HCT116 (cell line): ENCODE measurements at regions not wholly inside any gene's neighbourhood (a gene's known extent, or its start where the extent isn't known, plus 50 kb on each side); places are given as distances from the start of the nearest gene placed in this dataset.
A peak's percentile ranks its signal among the peaks of the same experiment; 100 is the strongest.

Experiments
- ATAC-seq: fragments of 200-7000 bp; cut with Tn5 transposase; 2 replicates; pipeline ENCODE4 v1.9.1; 2020; ENCODE audit warnings: mild to moderate bottlenecking, moderate library complexity
- BruUV-seq: library from RNA; stranded (reverse); fragments of 400-500 nt; replicated peaks from 2 replicates; lab custom pipeline; 2021; lab: Mats Ljungman, UMichigan
- CTCF ChIA-PET: fragments of 300-600 bp; sonication (Branson Sonifier 250); formaldehyde crosslinking; loops from one replicate; lab custom pipeline; 2021; ENCODE audit warnings: antibody characterized with exemption; lab: Charles Lee
- POLR2A ChIA-PET: fragments of 300-600, 350-600 bp; sonication (Branson Sonifier 250); formaldehyde crosslinking; loops from one replicate; lab custom pipeline; 2021; ENCODE audit warnings: antibody characterized with exemption; lab: Charles Lee
- RAD21 ChIA-PET, 2 experiments: fragments of 300-600 bp; sonication (Branson Sonifier 250); formaldehyde crosslinking; loops; one replicate each; lab custom pipeline; 2023; ENCODE audit warnings: low total read pairs in 2 of 2; ENCODE audit not compliant: uncharacterized antibody in 2 of 2, unreplicated experiment in 2 of 2, low non-redundant PET in 1 of 2; lab: Charles Lee
- DNase-seq: peaks from one replicate; pipeline ENCODE4 v3.0.0-alpha.2; 2010; ENCODE audit warnings: low read depth, low spot score
- H2AFZ ChIP-seq: fragments of 200-600 bp; shearing (Covaris generic), sonication (generic); 2 replicates; pipeline ENCODE4 v1.6.1; 2017; ENCODE audit warnings: low read depth, mixed run types, mixed read lengths, antibody characterized with exemption, low read length; ENCODE audit not compliant: poor library complexity, severe bottlenecking
- H3K27ac ChIP-seq: 2 replicates; pipeline ENCODE4 v1.5.1; 2012; ENCODE audit warnings: low read depth, low read length
- H3K27me3 ChIP-seq: fragments of 200-600 bp; sonication (generic); 2 replicates; pipeline ENCODE4 v1.6.1; 2016; ENCODE audit warnings: mixed run types, low read length, mixed read lengths; ENCODE audit not compliant: insufficient read depth
- H3K36me3 ChIP-seq, 2 experiments: fragments of 200-500 bp in 1 of 2; fragments of 200-600 bp in 1 of 2; sonication (Bioruptor generic) in 1 of 2; sonication (generic) in 1 of 2; 2 replicates each; pipeline versions ENCODE4 v1.5.1 to v1.6.1; 2014 to 2016; ENCODE audit warnings: low read length in 2 of 2, inconsistent platforms in 1 of 2, mixed read lengths in 1 of 2, mixed run types in 1 of 2; ENCODE audit not compliant: insufficient read depth in 2 of 2, control insufficient read depth in 1 of 2
- H3K4me1 ChIP-seq, 2 experiments: fragments of 200-600 bp in 1 of 2; sonication (generic) in 1 of 2; 2 replicates each; pipeline versions ENCODE4 v1.5.1 to v1.6.1; 2012 to 2017; ENCODE audit warnings: low read length in 2 of 2, inconsistent platforms in 1 of 2, mild to moderate bottlenecking in 1 of 2, mixed read lengths in 1 of 2, mixed run types in 1 of 2, moderate library complexity in 1 of 2; ENCODE audit not compliant: insufficient read depth in 2 of 2, control insufficient read depth in 1 of 2
- H3K4me2 ChIP-seq: fragments of 200-600 bp; sonication (generic); 2 replicates; pipeline ENCODE4 v1.6.1; 2017; ENCODE audit warnings: mixed run types, low read length, mixed read lengths
- H3K4me3 ChIP-seq, 2 experiments: fragments of 200-600 bp in 1 of 2; sonication (generic) in 1 of 2; replicated peaks in 1 of 2; 2 replicates each; pipeline ENCODE4 v1.5.1; 2011 to 2016; ENCODE audit warnings: low read length in 2 of 2, control low read depth in 1 of 2, low read depth in 1 of 2, mild to moderate bottlenecking in 1 of 2, mixed read lengths in 1 of 2, mixed run types in 1 of 2
- H3K79me2 ChIP-seq: fragments of 200-600 bp; sonication (generic); 2 replicates; pipeline ENCODE4 v1.6.1; 2017; ENCODE audit warnings: mild to moderate bottlenecking, mixed run types, low read length, moderate library complexity, mixed read lengths; ENCODE audit not compliant: insufficient read depth
- H3K9ac ChIP-seq: fragments of 200-600 bp; sonication (generic); 2 replicates; pipeline ENCODE4 v1.6.1; 2016; ENCODE audit warnings: low read length, mixed read lengths
- H3K9me2 ChIP-seq: fragments of 200-600 bp; sonication (generic), shearing (Covaris generic); 2 replicates; pipeline ENCODE4 v1.6.1; 2017; ENCODE audit warnings: mixed run types, mild to moderate bottlenecking, moderate library complexity; ENCODE audit not compliant: insufficient read depth
- H3K9me3 ChIP-seq, 2 experiments: fragments of 200-500 bp in 1 of 2; fragments of 200-600 bp in 1 of 2; sonication (Bioruptor generic) in 1 of 2; sonication (generic) in 1 of 2; 2 replicates each; pipeline ENCODE4 v1.6.1; 2014 to 2017; ENCODE audit warnings: low read length in 2 of 2, mixed read lengths in 2 of 2, inconsistent platforms in 1 of 2, low read depth in 1 of 2, mild to moderate bottlenecking in 1 of 2, mixed run types in 1 of 2, moderate library complexity in 1 of 2; ENCODE audit not compliant: control insufficient read depth in 1 of 2, insufficient read depth in 1 of 2
- H4K20me1 ChIP-seq: fragments of 200-600 bp; sonication (generic), shearing (Covaris generic); 2 replicates; pipeline ENCODE4 v1.6.1; 2017; ENCODE audit warnings: mixed run types, mild to moderate bottlenecking, moderate library complexity; ENCODE audit not compliant: insufficient read depth
- CEBPB ChIP-seq: IDR thresholded peaks from 2 replicates; pipeline ENCODE4 v1.6.1; 2012; ENCODE audit warnings: low read depth
- EGR1 ChIP-seq: IDR thresholded peaks from 2 replicates; pipeline ENCODE4 v1.6.1; 2012; ENCODE audit warnings: low read depth
- ELF1 ChIP-seq: IDR thresholded peaks from 2 replicates; pipeline ENCODE4 v1.6.1; 2012; ENCODE audit warnings: low read depth, borderline replicate concordance
- EZH2 ChIP-seq: fragments of 200-600 bp; sonication (generic); IDR thresholded peaks from 2 replicates; pipeline ENCODE4 v1.6.1; 2017; ENCODE audit warnings: antibody characterized with exemption, mixed run types
- EZH2phosphoT487 ChIP-seq: fragments of 200-600 bp; IDR thresholded peaks from 2 replicates; pipeline ENCODE4 v1.6.1; 2018; ENCODE audit warnings: antibody characterized with exemption, borderline replicate concordance
- FOSL1 ChIP-seq: IDR thresholded peaks from 2 replicates; pipeline ENCODE4 v1.6.1; 2012; ENCODE audit warnings: low read depth
- JUND ChIP-seq: IDR thresholded peaks from 2 replicates; pipeline ENCODE4 v1.6.1; 2012
- RAD21 ChIP-seq: IDR thresholded peaks from 2 replicates; pipeline ENCODE4 v1.6.1; 2012; ENCODE audit warnings: low read depth, mild to moderate bottlenecking
- SIN3A ChIP-seq: IDR thresholded peaks from 2 replicates; pipeline ENCODE4 v1.6.1; 2012; ENCODE audit warnings: low read depth
- SP1 ChIP-seq: IDR thresholded peaks from 2 replicates; pipeline ENCODE4 v1.6.1; 2012; ENCODE audit warnings: low read depth
- TCF7L2 ChIP-seq: IDR thresholded peaks from 2 replicates; pipeline ENCODE4 v1.7.0; 2011; ENCODE audit warnings: borderline replicate concordance, inconsistent platforms; ENCODE audit not compliant: insufficient read depth, insufficient read length; ENCODE audit errors: extremely low read depth
- intact Hi-C: fragments of 100-400 bp; cut with micrococcal nuclease; formaldehyde crosslinking; loops from 2 replicates; pipeline ENCODE4 v1.10.0; 2022
- TF ChIP-seq, protein P1 (sequence below): IDR thresholded peaks from 2 replicates; pipeline ENCODE4 v1.6.1; 2011; ENCODE audit warnings: mild to moderate bottlenecking, low read length, moderate library complexity; ENCODE audit not compliant: insufficient replicate concordance; ENCODE audit errors: extremely low read depth
- TF ChIP-seq, protein P2 (sequence below): IDR thresholded peaks from 2 replicates; pipeline ENCODE4 v1.6.1; 2012

DNA sequence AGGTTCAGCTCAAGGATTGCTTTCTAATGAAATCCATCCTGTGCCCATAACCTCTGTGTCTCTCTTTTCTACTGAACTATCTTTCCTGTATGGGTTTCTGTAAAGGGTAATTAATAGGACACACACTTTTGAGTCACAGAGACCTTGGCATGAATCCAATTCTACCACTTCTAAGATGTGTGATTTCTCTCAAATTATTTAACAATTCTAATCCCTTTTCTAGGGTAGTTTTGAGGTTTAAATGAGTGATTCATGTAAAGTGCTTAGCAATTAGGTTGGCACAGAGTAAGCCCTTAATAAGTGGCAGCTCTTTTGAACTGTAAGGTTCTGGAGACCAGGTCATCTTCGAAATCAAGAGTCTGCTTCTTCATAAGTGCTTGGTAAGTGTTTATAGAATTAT is 202.7 kb downstream of the RASSF9 start:
- Histone ChIP-seq H3K36me3 (no peaks in the 10 kb centered on the region), H4K20me1 (no peaks in the 10 kb centered on the region), H3K27me3 (no peaks in the 10 kb centered on the region), H3K27ac (no peak overlapping the region), H3K4me3 (no peak overlapping the region), H3K4me1 (peaks cover 0 to 7% of the 10 kb centered on the region in 2 experiments; a peak in 2 of 4 replicates), H3K9me2 (no peaks in the 10 kb centered on the region), H2AFZ (no peak overlapping the region), H3K4me2 (peak overlapping the region; percentile 13; the same call in 1 of the 2 replicates), H3K9ac (no peak overlapping the region), H3K79me2 (no peaks in the 10 kb centered on the region), H3K9me3 (no peaks in the 10 kb centered on the region)
- ChIA-PET RAD21 (no interaction called here), CTCF (no interaction called here), POLR2A (no interaction called here)
- ATAC-seq (no peak), DNase-seq (no peak)
- intact Hi-C loops, result no loop called here
- BruUV-seq, result no TSS peak
- TF ChIP-seq SP1, result 0 out of 2 replicates have a peak, but pooled peaks have one; percentile 13
- no peak for TF ChIP-seq SIN3A
- no peak for TF ChIP-seq EGR1
- no peak for TF ChIP-seq RAD21
- TF ChIP-seq, protein P1, sequence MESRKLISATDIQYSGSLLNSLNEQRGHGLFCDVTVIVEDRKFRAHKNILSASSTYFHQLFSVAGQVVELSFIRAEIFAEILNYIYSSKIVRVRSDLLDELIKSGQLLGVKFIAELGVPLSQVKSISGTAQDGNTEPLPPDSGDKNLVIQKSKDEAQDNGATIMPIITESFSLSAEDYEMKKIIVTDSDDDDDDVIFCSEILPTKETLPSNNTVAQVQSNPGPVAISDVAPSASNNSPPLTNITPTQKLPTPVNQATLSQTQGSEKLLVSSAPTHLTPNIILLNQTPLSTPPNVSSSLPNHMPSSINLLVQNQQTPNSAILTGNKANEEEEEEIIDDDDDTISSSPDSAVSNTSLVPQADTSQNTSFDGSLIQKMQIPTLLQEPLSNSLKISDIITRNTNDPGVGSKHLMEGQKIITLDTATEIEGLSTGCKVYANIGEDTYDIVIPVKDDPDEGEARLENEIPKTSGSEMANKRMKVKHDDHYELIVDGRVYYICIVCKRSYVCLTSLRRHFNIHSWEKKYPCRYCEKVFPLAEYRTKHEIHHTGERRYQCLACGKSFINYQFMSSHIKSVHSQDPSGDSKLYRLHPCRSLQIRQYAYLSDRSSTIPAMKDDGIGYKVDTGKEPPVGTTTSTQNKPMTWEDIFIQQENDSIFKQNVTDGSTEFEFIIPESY, result no peak
- TF ChIP-seq JUND, result no peak
- TF ChIP-seq ELF1, result no peak
- TF ChIP-seq CEBPB, result peak; percentile 36; the same call in 1 of the 2 replicates
- TF ChIP-seq TCF7L2, result no peak
- TF ChIP-seq, protein P2, sequence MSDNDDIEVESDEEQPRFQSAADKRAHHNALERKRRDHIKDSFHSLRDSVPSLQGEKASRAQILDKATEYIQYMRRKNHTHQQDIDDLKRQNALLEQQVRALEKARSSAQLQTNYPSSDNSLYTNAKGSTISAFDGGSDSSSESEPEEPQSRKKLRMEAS, result no peak
- no peak for TF ChIP-seq EZH2phosphoT487
- TF ChIP-seq EZH2, result no peak
- TF ChIP-seq FOSL1, result peak; percentile 7; the same call in 1 of the 2 replicates
